Stomach (tissue), 8 donors: ENCODE measurements at regions not wholly inside any gene's neighbourhood (a gene's known extent, or its start where the extent isn't known, plus 50 kb on each side); places are given as distances from the start of the nearest gene placed in this dataset.

Experiments used
- DNase-seq, 2 donors: peaks; one replicate each; pipeline versions ENCODE4 v3.0.0 to v3.0.0-alpha.2; 2013 to 2019
- H3K27ac ChIP-seq, 5 donors: fragments of 200-600 bp in 4 of 5; sonication (generic) in 4 of 5; one replicate each; pipeline ENCODE4 v1.5.1; 2013 to 2019; ENCODE audit warnings: mild to moderate bottlenecking in 1 of 5, moderate library complexity in 1 of 5
- H3K27me3 ChIP-seq, 3 donors: fragments of 200-600 bp; sonication (generic); one replicate each; pipeline ENCODE4 v1.5.1; 2017 to 2019; ENCODE audit warnings: mixed run types in 1 of 3
- H3K36me3 ChIP-seq, 4 donors: fragments of 200-600 bp; sonication (generic); 1 replicate in 3 of 4; 2 replicates in 1 of 4; pipeline ENCODE4 v1.5.1; 2016 to 2019
- H3K4me1 ChIP-seq, 4 donors: fragments of 200-600 bp; sonication (generic); one replicate each; pipeline ENCODE4 v1.5.1; 2016 to 2019
- H3K4me3 ChIP-seq, 4 donors: fragments of 200-600 bp; sonication (generic) in 3 of 4; one replicate each; pipeline ENCODE4 v1.5.1; 2016 to 2019; ENCODE audit warnings: mild to moderate bottlenecking in 1 of 4
- H3K9me3 ChIP-seq, 4 donors: fragments of 200-600 bp; sonication (generic); one replicate each; pipeline ENCODE4 v1.5.1; 2016 to 2019
- EP300 ChIP-seq: sonication (generic); formaldehyde crosslinking; IDR thresholded peaks from one replicate; pipeline ENCODE4 v1.6.1; 2017; ENCODE audit warnings: antibody characterized with exemption
- POLR2A ChIP-seq, 4 donors: fragments of 450-650 bp; IDR thresholded peaks; one replicate each; pipeline ENCODE4 v1.6.1; 2016; ENCODE audit warnings: antibody characterized with exemption in 4 of 4, control low read depth in 2 of 4, mild to moderate bottlenecking in 1 of 4, moderate library complexity in 1 of 4
- POLR2AphosphoS5 ChIP-seq, 3 donors: sonication (generic); formaldehyde crosslinking; IDR thresholded peaks; one replicate each; pipeline ENCODE4 v1.6.1; 2016; ENCODE audit warnings: antibody characterized with exemption in 3 of 3
- WGBS, 5 donors: extraction: QIAGEN DNeasy Blood & Tissue Kit in 3 of 5; methylation state at CpG; one replicate each; pipeline versions ENCODE4 v1.1.5 to v1.1.7; 2013 to 2018; 5-methylcytosine and 5-hydroxymethylcytosine counted together
- intact Hi-C: fragments of 100-400 bp; cut with DNase I; formaldehyde crosslinking; loops from one replicate; pipeline ENCODE4 v1.15.1; 2023; ENCODE audit warnings: low total_unique reads
- TF ChIP-seq, protein P1 (sequence below), 7 experiments: fragments of 450-650 bp in 4 of 7; fragments of 200-600 bp in 3 of 7; sonication (generic) in 3 of 7; IDR thresholded peaks; one replicate each; pipeline ENCODE4 v1.5.1; 2016 to 2019; ENCODE audit warnings: antibody characterized with exemption in 7 of 7, control low read depth in 2 of 7, mild to moderate bottlenecking in 1 of 7
- donor health status: healthy with polysubstance abuse.
- donor health status: Bipolar disorder and iron deficiency.
- donor health status: healthy.

DNA sequence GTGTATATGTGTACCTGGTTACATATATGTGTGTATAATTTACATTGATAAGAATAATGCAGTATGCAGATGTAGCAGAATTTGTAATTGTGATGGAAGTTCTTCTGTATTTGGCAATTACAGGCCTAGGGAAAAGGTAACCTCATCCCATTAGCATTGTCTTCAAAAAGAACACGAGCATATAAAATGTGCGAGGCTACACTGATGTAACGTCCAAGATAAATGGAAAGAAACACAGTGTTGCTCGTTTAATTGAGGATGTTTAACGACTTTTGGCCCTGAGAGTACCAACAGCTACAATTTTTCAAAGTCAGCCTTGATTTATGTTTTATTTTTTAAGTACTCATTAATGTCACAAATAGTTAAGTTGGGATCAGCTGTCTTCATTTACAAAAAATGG lies 703.5 kb upstream of the RBFOX1 start:
- Histone ChIP-seq H3K27me3 (no peaks in the 10 kb centered on the region), H3K27ac (no peak overlapping the region), H3K4me1 (no peaks in the 10 kb centered on the region), H3K4me3 (no peak overlapping the region), H3K9me3 (no peaks in the 10 kb centered on the region), H3K36me3 (no peaks in the 10 kb centered on the region)
- intact Hi-C loops, result no loop called here
- TF ChIP-seq EP300 (no peak), POLR2A (IDR thresholded peaks at IDR 0.05) (no peak), POLR2AphosphoS5 (IDR thresholded peaks at IDR 0.05) (no peak)
- TF ChIP-seq, protein P1, sequence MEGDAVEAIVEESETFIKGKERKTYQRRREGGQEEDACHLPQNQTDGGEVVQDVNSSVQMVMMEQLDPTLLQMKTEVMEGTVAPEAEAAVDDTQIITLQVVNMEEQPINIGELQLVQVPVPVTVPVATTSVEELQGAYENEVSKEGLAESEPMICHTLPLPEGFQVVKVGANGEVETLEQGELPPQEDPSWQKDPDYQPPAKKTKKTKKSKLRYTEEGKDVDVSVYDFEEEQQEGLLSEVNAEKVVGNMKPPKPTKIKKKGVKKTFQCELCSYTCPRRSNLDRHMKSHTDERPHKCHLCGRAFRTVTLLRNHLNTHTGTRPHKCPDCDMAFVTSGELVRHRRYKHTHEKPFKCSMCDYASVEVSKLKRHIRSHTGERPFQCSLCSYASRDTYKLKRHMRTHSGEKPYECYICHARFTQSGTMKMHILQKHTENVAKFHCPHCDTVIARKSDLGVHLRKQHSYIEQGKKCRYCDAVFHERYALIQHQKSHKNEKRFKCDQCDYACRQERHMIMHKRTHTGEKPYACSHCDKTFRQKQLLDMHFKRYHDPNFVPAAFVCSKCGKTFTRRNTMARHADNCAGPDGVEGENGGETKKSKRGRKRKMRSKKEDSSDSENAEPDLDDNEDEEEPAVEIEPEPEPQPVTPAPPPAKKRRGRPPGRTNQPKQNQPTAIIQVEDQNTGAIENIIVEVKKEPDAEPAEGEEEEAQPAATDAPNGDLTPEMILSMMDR (IDR thresholded peaks at IDR 0.05), result no peak
- no peak for DNase-seq
- 45 to 68% (median 65%) methylated on average over 5 of the region's 5 CpGs for WGBS, 5 donors

DNA sequence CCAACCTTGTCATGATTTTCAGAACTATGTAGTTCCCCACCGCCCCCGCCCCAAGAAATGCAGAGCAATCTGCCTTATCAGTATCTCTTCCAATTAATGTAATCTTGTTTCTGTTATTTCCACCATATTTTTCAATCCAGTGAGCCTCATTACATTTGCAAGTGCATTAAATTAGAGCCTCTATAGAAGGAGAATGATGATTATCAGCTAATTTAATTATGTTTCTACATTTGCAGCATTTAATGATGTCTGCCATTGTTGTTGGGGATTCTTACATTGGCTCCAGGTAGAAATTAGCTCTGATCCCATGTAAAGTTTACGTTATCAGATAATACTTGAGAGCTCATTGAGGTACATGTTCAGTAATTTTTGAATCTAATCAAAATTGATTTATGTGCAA lies 707.0 kb upstream of the RBFOX1 start:
- TF ChIP-seq POLR2A (IDR thresholded peaks at IDR 0.05), result no peak
- TF ChIP-seq EP300, result no peak
- TF ChIP-seq, protein P1 (IDR thresholded peaks at IDR 0.05), result no peak
- no peak for TF ChIP-seq POLR2AphosphoS5 (IDR thresholded peaks at IDR 0.05)
- Histone ChIP-seq H3K4me3 (no peak overlapping the region), H3K4me1 (no peaks in the 10 kb centered on the region), H3K36me3 (no peaks in the 10 kb centered on the region), H3K9me3 (peaks cover 0 to 8% (median 0%) of the 10 kb centered on the region in 4 donors), H3K27ac (no peak overlapping the region), H3K27me3 (no peaks in the 10 kb centered on the region)
- intact Hi-C loops, result no loop called here
- DNase-seq, result no peak
- 59 to 95% (median 92%) methylated on average over 3 of the region's 3 CpGs for WGBS, 5 donors

DNA sequence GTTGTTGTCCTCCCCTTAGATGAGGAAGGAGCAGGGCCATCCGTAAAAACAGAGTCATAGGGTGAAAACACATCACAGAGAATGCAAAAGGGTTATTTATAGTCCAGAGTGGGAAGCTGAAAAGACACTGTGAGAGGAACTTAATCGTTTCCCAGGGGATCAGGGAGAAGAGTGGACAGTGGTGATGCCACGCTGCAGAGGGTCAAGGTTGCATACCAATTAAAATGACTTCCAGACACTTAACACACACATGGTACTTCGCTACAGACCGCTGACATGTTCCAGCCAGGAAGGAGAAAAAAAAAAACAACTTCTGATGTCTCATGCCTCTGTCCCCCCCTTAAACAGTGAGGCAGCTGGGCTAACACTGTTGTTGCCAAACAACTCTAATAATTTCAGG lies 713.8 kb upstream of the RBFOX1 start:
- intact Hi-C loops, result no loop called here
- no peak overlapping the region for H3K27ac ChIP-seq
- peaks cover 0 to 8% (median 0%) of the 10 kb centered on the region in 4 donors for H3K9me3 ChIP-seq
- no peaks in the 10 kb centered on the region for H3K27me3 ChIP-seq
- no peaks in the 10 kb centered on the region for H3K36me3 ChIP-seq
- TF ChIP-seq, protein P1 (IDR thresholded peaks at IDR 0.05), result no peak
- no peak for TF ChIP-seq POLR2A (IDR thresholded peaks at IDR 0.05)
- TF ChIP-seq POLR2AphosphoS5 (IDR thresholded peaks at IDR 0.05), result no peak
- no peak for TF ChIP-seq EP300
- WGBS, 5 donors, result 66 to 77% (median 71%) methylated on average over 5 of the region's 5 CpGs
- no peaks in the 10 kb centered on the region for H3K4me1 ChIP-seq
- no peak overlapping the region for H3K4me3 ChIP-seq
- DNase-seq, result no peak

DNA sequence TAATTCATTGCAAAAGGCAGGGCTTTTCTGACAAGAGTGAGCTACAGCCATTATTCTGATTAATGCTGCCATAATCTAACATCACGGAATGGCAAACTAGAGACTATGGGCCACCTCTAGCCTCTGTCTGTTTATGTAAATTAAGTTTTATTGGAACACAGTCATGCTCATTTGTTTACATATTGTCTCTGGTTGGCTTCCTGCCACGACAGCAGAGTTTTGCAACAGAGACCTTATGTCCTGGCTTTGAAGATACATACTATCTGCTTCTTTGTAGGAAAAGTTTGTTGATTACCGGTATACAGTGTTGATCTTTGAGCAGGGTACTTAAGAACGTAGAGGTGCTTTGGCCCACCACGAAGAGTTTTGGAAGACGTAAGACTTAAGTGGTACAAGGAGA lies 715.9 kb upstream of the RBFOX1 start:
- Histone ChIP-seq H3K4me1 (no peaks in the 10 kb centered on the region), H3K9me3 (peaks cover 0 to 8% (median 0%) of the 10 kb centered on the region in 4 donors), H3K27me3 (no peaks in the 10 kb centered on the region), H3K4me3 (no peak overlapping the region), H3K27ac (no peak overlapping the region), H3K36me3 (no peaks in the 10 kb centered on the region)
- DNase-seq, result no peak
- 44 to 68% (median 64%) methylated on average over 6 of the region's 6 CpGs for WGBS, 5 donors
- intact Hi-C loops, result no loop called here
- TF ChIP-seq, protein P1 (IDR thresholded peaks at IDR 0.05), result no peak
- no peak for TF ChIP-seq EP300
- no peak for TF ChIP-seq POLR2A (IDR thresholded peaks at IDR 0.05)
- no peak for TF ChIP-seq POLR2AphosphoS5 (IDR thresholded peaks at IDR 0.05)
